Right lobe of liver (tissue), 4 donors: ENCODE measurements at regions not wholly inside any gene's neighbourhood (a gene's known extent, or its start where the extent isn't known, plus 50 kb on each side); places are given as distances from the start of the nearest gene placed in this dataset.

Experiments used
- POLR2A ChIP-seq: fragments of 450-650 bp; IDR thresholded peaks from one replicate; pipeline ENCODE4 v1.6.1; 2017; ENCODE audit warnings: antibody characterized with exemption, mild to moderate bottlenecking
- TF ChIP-seq, protein P1 (sequence below), 4 donors: fragments of 200-600 bp in 3 of 4; fragments of 450-650 bp in 1 of 4; IDR thresholded peaks; one replicate each; pipeline versions ENCODE4 v1.5.1 to v1.8.0; 2016 to 2022; ENCODE audit warnings: antibody characterized with exemption in 4 of 4, mild to moderate bottlenecking in 2 of 4
- donor health status: DM: no; HTN: no; CAD: no.
- donor health status: DM: no; HTN: no; CAD: no.
- donor health status: DM: no; HTN: yes; CAD: no.

DNA sequence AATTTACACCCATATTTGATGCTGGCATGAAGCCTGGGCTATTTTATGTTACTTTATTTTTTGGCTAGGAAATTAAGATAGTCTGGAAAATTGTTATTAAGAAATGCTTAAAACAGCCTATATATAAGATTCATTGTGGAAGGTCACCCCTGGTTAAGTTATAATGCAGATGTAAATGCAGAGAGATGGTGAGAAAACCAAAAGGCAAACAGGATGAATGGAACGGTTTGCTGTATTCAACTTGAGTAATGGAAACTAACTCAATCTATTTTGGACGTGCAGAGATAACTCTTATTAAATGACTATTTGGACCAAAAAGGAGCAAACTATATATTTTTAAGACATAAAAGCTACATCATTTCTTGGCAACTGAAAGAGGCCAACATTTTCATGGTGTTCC, 446.3 kb upstream of the FRG1 start:
- TF ChIP-seq POLR2A = no peak
- TF ChIP-seq, protein P1, sequence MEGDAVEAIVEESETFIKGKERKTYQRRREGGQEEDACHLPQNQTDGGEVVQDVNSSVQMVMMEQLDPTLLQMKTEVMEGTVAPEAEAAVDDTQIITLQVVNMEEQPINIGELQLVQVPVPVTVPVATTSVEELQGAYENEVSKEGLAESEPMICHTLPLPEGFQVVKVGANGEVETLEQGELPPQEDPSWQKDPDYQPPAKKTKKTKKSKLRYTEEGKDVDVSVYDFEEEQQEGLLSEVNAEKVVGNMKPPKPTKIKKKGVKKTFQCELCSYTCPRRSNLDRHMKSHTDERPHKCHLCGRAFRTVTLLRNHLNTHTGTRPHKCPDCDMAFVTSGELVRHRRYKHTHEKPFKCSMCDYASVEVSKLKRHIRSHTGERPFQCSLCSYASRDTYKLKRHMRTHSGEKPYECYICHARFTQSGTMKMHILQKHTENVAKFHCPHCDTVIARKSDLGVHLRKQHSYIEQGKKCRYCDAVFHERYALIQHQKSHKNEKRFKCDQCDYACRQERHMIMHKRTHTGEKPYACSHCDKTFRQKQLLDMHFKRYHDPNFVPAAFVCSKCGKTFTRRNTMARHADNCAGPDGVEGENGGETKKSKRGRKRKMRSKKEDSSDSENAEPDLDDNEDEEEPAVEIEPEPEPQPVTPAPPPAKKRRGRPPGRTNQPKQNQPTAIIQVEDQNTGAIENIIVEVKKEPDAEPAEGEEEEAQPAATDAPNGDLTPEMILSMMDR (IDR thresholded peaks at IDR 0.05) = no peak
